ENCODE measurements at regions not wholly inside any gene's neighbourhood (a gene's known extent, or its start where the extent isn't known, plus 50 kb on each side); places are given as distances from the start of the nearest gene placed in this dataset.
"Not testable (repeated sequence)": the region's sequence is repeated elsewhere in the genome, so short reads cannot be mapped to it uniquely, and the experiment has no call there.

- Histone ChIP-seq H3K4me3 (ENCODE audit: low read depth, low read length) (no peak overlapping the region), H3K36me3 (ENCODE audit: control insufficient read depth, insufficient read depth, low read length) (no peaks in the 10 kb centered on the region), H3K27me3 (ENCODE audit: control insufficient read depth, insufficient read depth, low read length) (no peaks in the 10 kb centered on the region), H3K9ac (no peak overlapping the region), H3K79me2 (no peaks in the 10 kb centered on the region), H3K4me2 (ENCODE audit: low read length) (no peak overlapping the region), H3K4me1 (no peaks in the 10 kb centered on the region), H2AFZ (no peak overlapping the region), H3K9me3 (ENCODE audit: control insufficient read depth, low read length) (no peaks in the 10 kb centered on the region), H3K27ac (no peak overlapping the region)
- no peak for TF ChIP-seq CTCF (IDR thresholded peaks at IDR 0.05)
Measured at GRCh38 chr15:67928666-67929065, 88.8 kb upstream of the RNU6-1 start.

GRCh38 chr15:67930720-67931119 lies 90.9 kb upstream of the RNU6-1 start:
- Histone ChIP-seq H3K27ac (no peak overlapping the region), H3K9me3 (ENCODE audit: control insufficient read depth, low read length) (no peaks in the 10 kb centered on the region), H3K79me2 (no peaks in the 10 kb centered on the region), H3K4me1 (no peaks in the 10 kb centered on the region), H2AFZ (no peak overlapping the region), H3K4me3 (ENCODE audit: low read depth, low read length) (no peak overlapping the region), H3K4me2 (ENCODE audit: low read length) (no peak overlapping the region), H3K27me3 (ENCODE audit: control insufficient read depth, insufficient read depth, low read length) (no peaks in the 10 kb centered on the region), H3K36me3 (ENCODE audit: control insufficient read depth, insufficient read depth, low read length) (no peaks in the 10 kb centered on the region), H3K9ac (no peak overlapping the region)
- TF ChIP-seq CTCF (IDR thresholded peaks at IDR 0.05) = no peak

- H3K4me1 ChIP-seq = no peaks in the 10 kb centered on the region
- H3K4me3 ChIP-seq (ENCODE audit: low read depth, low read length) = no peak overlapping the region
- H3K27me3 ChIP-seq (ENCODE audit: control insufficient read depth, insufficient read depth, low read length) = no peaks in the 10 kb centered on the region
- no peaks in the 10 kb centered on the region for H3K36me3 ChIP-seq (ENCODE audit: control insufficient read depth, insufficient read depth, low read length)
- H3K4me2 ChIP-seq (ENCODE audit: low read length) = no peak overlapping the region
- TF ChIP-seq CTCF (IDR thresholded peaks at IDR 0.05) = no peak
- H3K9me3 ChIP-seq (ENCODE audit: control insufficient read depth, low read length) = no peaks in the 10 kb centered on the region
- H3K27ac ChIP-seq = no peak overlapping the region
- H2AFZ ChIP-seq = no peak overlapping the region
- no peaks in the 10 kb centered on the region for H3K79me2 ChIP-seq
- H3K9ac ChIP-seq = no peak overlapping the region
Measured at GRCh38 chr15:67931861-67932260, 92.0 kb upstream of the RNU6-1 start.

GRCh38 chr15:67934126-67934525 lies 94.3 kb upstream of the RNU6-1 start:
- H2AFZ ChIP-seq; H3K27ac ChIP-seq; H3K4me2 ChIP-seq (ENCODE audit: low read length); H3K4me3 ChIP-seq (ENCODE audit: low read depth, low read length); H3K4me1 ChIP-seq; H3K9me3 ChIP-seq (ENCODE audit: control insufficient read depth, low read length); H3K27me3 ChIP-seq (ENCODE audit: control insufficient read depth, insufficient read depth, low read length); H3K79me2 ChIP-seq; H3K9ac ChIP-seq; H3K36me3 ChIP-seq (ENCODE audit: control insufficient read depth, insufficient read depth, low read length): not testable (repeated sequence)

GRCh38 chr15:67935244-67935643 lies 95.4 kb upstream of the RNU6-1 start:
- no peak overlapping the region for H2AFZ ChIP-seq
- H3K9me3 ChIP-seq (ENCODE audit: control insufficient read depth, low read length) = no peaks in the 10 kb centered on the region
- H3K4me1 ChIP-seq = no peaks in the 10 kb centered on the region
- no peaks in the 10 kb centered on the region for H3K36me3 ChIP-seq (ENCODE audit: control insufficient read depth, insufficient read depth, low read length)
- no peak overlapping the region for H3K9ac ChIP-seq
- no peaks in the 10 kb centered on the region for H3K79me2 ChIP-seq
- no peak overlapping the region for H3K4me2 ChIP-seq (ENCODE audit: low read length)
- H3K27me3 ChIP-seq (ENCODE audit: control insufficient read depth, insufficient read depth, low read length) = no peaks in the 10 kb centered on the region
- no peak for TF ChIP-seq CTCF (IDR thresholded peaks at IDR 0.05)
- H3K27ac ChIP-seq = no peak overlapping the region
- H3K4me3 ChIP-seq (ENCODE audit: low read depth, low read length) = no peak overlapping the region

Measured in parathyroid adenoma (tissue), 2 donors.